CD4-positive, alpha-beta T cell treated with Interleukin-21 for 1 hour (primary cell): ENCODE measurements at regions not wholly inside any gene's neighbourhood (a gene's known extent, or its start where the extent isn't known, plus 50 kb on each side); places are given as distances from the start of the nearest gene placed in this dataset.
A peak's percentile ranks its signal among the peaks of the same experiment; 100 is the strongest.

ENCODE experiments used
- DNase-seq: peaks from one replicate; pipeline ENCODE4 v3.0.0-alpha.2; 2020

- peak; percentile 44 for DNase-seq
These were observed 67.3 kb upstream of the NUP50 start for GRCh38 chr22:45096256-45096907.

- no peak for DNase-seq
These were observed 66.7 kb upstream of the NUP50 start for GRCh38 chr22:45097061-45097460.

- DNase-seq = no peak
These were observed 65.7 kb upstream of the NUP50 start for GRCh38 chr22:45098056-45098455.

- no peak for DNase-seq
These were observed 63.8 kb upstream of the NUP50 start for GRCh38 chr22:45099961-45100360.

GRCh38 chr22:45101515-45102227, 62.1 kb upstream of the NUP50 start:
- peak; percentile 48 for DNase-seq

- no peak for DNase-seq
These were observed 60.8 kb upstream of the NUP50 start for GRCh38 chr22:45102896-45103420.

GRCh38 chr22:45103756-45104155, 60.0 kb upstream of the NUP50 start:
- DNase-seq = no peak

- DNase-seq = no peak
These were observed 59.4 kb upstream of the NUP50 start for GRCh38 chr22:45104313-45104712.

- no peak for DNase-seq
These were observed 58.4 kb upstream of the NUP50 start for GRCh38 chr22:45105281-45105702.

GRCh38 chr22:45107671-45108070, 56.1 kb upstream of the NUP50 start:
- DNase-seq = no peak

GRCh38 chr22:45112136-45112879, 51.4 kb upstream of the NUP50 start:
- DNase-seq = no peak
